Natural killer cell treated with Interleukin-12 subunit alpha and Interleukin-12 subunit beta and Interleukin-15 and Interleukin-18, amount 100 ng/mL, for 72 hours (primary cell): ENCODE measurements at regions not wholly inside any gene's neighbourhood (a gene's known extent, or its start where the extent isn't known, plus 50 kb on each side); places are given as distances from the start of the nearest gene placed in this dataset.
A peak's percentile ranks its signal among the peaks of the same experiment; 100 is the strongest.

Experiments
- ATAC-seq, 2 donors: fragments of 150-1000 bp; cut with Tn5 transposase in 1 of 2; sonication (Bioruptor Pico), chemical (Tn5 transposase) in 1 of 2; 2 replicates each; pipeline ENCODE4 v1.10.0; 2021
- DNase-seq: peaks from one replicate; pipeline ENCODE4 v3.0.0; 2022; ENCODE audit warnings: low spot score
- H3K27ac Mint-ChIP-seq, 2 donors: 1 replicate in 1 of 2; 2 replicates in 1 of 2; pipeline ENCODE4 v1.8.0; 2022; ENCODE audit warnings: mixed read lengths in 2 of 2, mild to moderate bottlenecking in 1 of 2, moderate library complexity in 1 of 2
- H3K27me3 Mint-ChIP-seq, 2 donors: 1 replicate in 1 of 2; 2 replicates in 1 of 2; pipeline ENCODE4 v1.8.0; 2022; ENCODE audit warnings: mixed read lengths in 2 of 2
- H3K36me3 Mint-ChIP-seq: one replicate; pipeline ENCODE4 v1.8.0; 2022; ENCODE audit warnings: mixed read lengths
- H3K4me1 Mint-ChIP-seq, 2 donors: 1 replicate in 1 of 2; 2 replicates in 1 of 2; pipeline ENCODE4 v1.8.0; 2022; ENCODE audit warnings: low read depth in 2 of 2, mixed read lengths in 2 of 2, mild to moderate bottlenecking in 1 of 2
- H3K4me3 Mint-ChIP-seq: one replicate; pipeline ENCODE4 v1.8.0; 2022; ENCODE audit warnings: mixed read lengths
- H3K9me3 Mint-ChIP-seq: 2 replicates; pipeline ENCODE4 v1.8.0; 2022; ENCODE audit warnings: mixed read lengths

- DNase-seq, result no peak
- Mint-ChIP-seq H3K4me1 (no peaks in the 10 kb centered on the region), H3K4me3 (no peak overlapping the region), H3K36me3 (no peaks in the 10 kb centered on the region), H3K27me3 (peaks cover 0 to 2% of the 10 kb centered on the region in 2 donors), H3K9me3 (no peaks in the 10 kb centered on the region), H3K27ac (no peak overlapping the region)
- peak in 1 of 2 donors; percentile 8 for ATAC-seq
These were observed 1464.8 kb downstream of the BRD1 start for GRCh38 chr22:48362721-48363404.

GRCh38 chr22:48361099-48361639 lies 1466.5 kb downstream of the BRD1 start:
- Mint-ChIP-seq H3K9me3 (no peaks in the 10 kb centered on the region), H3K4me1 (no peaks in the 10 kb centered on the region), H3K27me3 (peaks cover 6 to 9% of the 10 kb centered on the region in 2 donors), H3K27ac (no peak overlapping the region), H3K36me3 (no peaks in the 10 kb centered on the region), H3K4me3 (no peak overlapping the region)
- DNase-seq (no peak), ATAC-seq (no peak)

GRCh38 chr22:48359613-48359965 lies 1468.1 kb downstream of the BRD1 start:
- Mint-ChIP-seq H3K4me1 (no peaks in the 10 kb centered on the region), H3K36me3 (no peaks in the 10 kb centered on the region), H3K4me3 (no peak overlapping the region), H3K27ac (no peak overlapping the region), H3K27me3 (peaks cover 8 to 10% of the 10 kb centered on the region in 2 donors), H3K9me3 (no peaks in the 10 kb centered on the region)
- ATAC-seq, result no peak
- DNase-seq, result no peak

- Mint-ChIP-seq H3K4me1 (no peaks in the 10 kb centered on the region), H3K4me3 (no peak overlapping the region), H3K27me3 (peaks cover 10 to 12% of the 10 kb centered on the region in 2 donors), H3K27ac (no peak overlapping the region), H3K9me3 (no peaks in the 10 kb centered on the region), H3K36me3 (no peaks in the 10 kb centered on the region)
- DNase-seq (no peak), ATAC-seq (no peak)
These were observed 1468.6 kb downstream of the BRD1 start for GRCh38 chr22:48358886-48359612.

GRCh38 chr22:48357961-48358360 lies 1469.7 kb downstream of the BRD1 start:
- ATAC-seq, result no peak
- no peak for DNase-seq
- Mint-ChIP-seq H3K36me3 (no peaks in the 10 kb centered on the region), H3K4me3 (no peak overlapping the region), H3K27me3 (peaks cover 14 to 15% of the 10 kb centered on the region in 2 donors), H3K9me3 (no peaks in the 10 kb centered on the region), H3K4me1 (no peaks in the 10 kb centered on the region), H3K27ac (no peak overlapping the region)

GRCh38 chr22:48357196-48357595 lies 1470.5 kb downstream of the BRD1 start:
- no peak overlapping the region for H3K4me3 Mint-ChIP-seq
- peaks cover 14 to 15% of the 10 kb centered on the region in 2 donors for H3K27me3 Mint-ChIP-seq
- H3K4me1 Mint-ChIP-seq, result no peaks in the 10 kb centered on the region
- H3K36me3 Mint-ChIP-seq, result no peaks in the 10 kb centered on the region
- DNase-seq (no peak), ATAC-seq (no peak)
- H3K27ac Mint-ChIP-seq, result no peak overlapping the region
- H3K9me3 Mint-ChIP-seq, result no peaks in the 10 kb centered on the region

- Mint-ChIP-seq H3K27ac (no peak overlapping the region), H3K27me3 (peaks cover 14 to 15% of the 10 kb centered on the region in 2 donors), H3K9me3 (no peaks in the 10 kb centered on the region), H3K4me3 (no peak overlapping the region), H3K4me1 (no peaks in the 10 kb centered on the region), H3K36me3 (no peaks in the 10 kb centered on the region)
- DNase-seq, result no peak
- ATAC-seq, result no peak
These were observed 1470.9 kb downstream of the BRD1 start for GRCh38 chr22:48356731-48357130.

- Mint-ChIP-seq H3K4me1 (no peaks in the 10 kb centered on the region), H3K27ac (no peak overlapping the region)
- no peak for DNase-seq
These were observed 1473.6 kb downstream of the BRD1 start for GRCh38 chr22:48354096-48354495.

GRCh38 chr22:48353116-48353947 lies 1474.3 kb downstream of the BRD1 start:
- peaks cover 15 to 22% of the 10 kb centered on the region in 2 donors for H3K27me3 Mint-ChIP-seq
- DNase-seq, result no peak
- H3K9me3 Mint-ChIP-seq, result no peaks in the 10 kb centered on the region
- H3K36me3 Mint-ChIP-seq, result no peaks in the 10 kb centered on the region
- no peak for ATAC-seq
- H3K4me1 Mint-ChIP-seq, result no peaks in the 10 kb centered on the region
- no peak overlapping the region for H3K4me3 Mint-ChIP-seq
- H3K27ac Mint-ChIP-seq, result no peak overlapping the region

More at GRCh38 chr22:48354096-48354495, 1473.6 kb downstream of the BRD1 start:
- no peaks in the 10 kb centered on the region for H3K36me3 Mint-ChIP-seq
- H3K27me3 Mint-ChIP-seq, result peaks cover 15 to 22% of the 10 kb centered on the region in 2 donors
- H3K9me3 Mint-ChIP-seq, result no peaks in the 10 kb centered on the region
- ATAC-seq, result no peak
- no peak overlapping the region for H3K4me3 Mint-ChIP-seq

- DNase-seq (no peak), ATAC-seq (no peak)
- H3K27ac Mint-ChIP-seq, result no peak overlapping the region
- no peaks in the 10 kb centered on the region for H3K36me3 Mint-ChIP-seq
- H3K4me1 Mint-ChIP-seq, result no peaks in the 10 kb centered on the region
- peaks cover 15 to 22% of the 10 kb centered on the region in 2 donors for H3K27me3 Mint-ChIP-seq
- H3K4me3 Mint-ChIP-seq, result no peak overlapping the region
- H3K9me3 Mint-ChIP-seq, result no peaks in the 10 kb centered on the region
These were observed 1475.4 kb downstream of the BRD1 start for GRCh38 chr22:48352086-48352911.

GRCh38 chr22:48351376-48352085 lies 1476.1 kb downstream of the BRD1 start:
- no peaks in the 10 kb centered on the region for H3K9me3 Mint-ChIP-seq
- H3K4me3 Mint-ChIP-seq, result no peak overlapping the region
- no peak overlapping the region for H3K27ac Mint-ChIP-seq
- DNase-seq, result no peak
- H3K4me1 Mint-ChIP-seq, result no peaks in the 10 kb centered on the region
- ATAC-seq, result peak in 1 of 2 donors; percentile 17
- H3K36me3 Mint-ChIP-seq, result no peaks in the 10 kb centered on the region
- peaks cover 12 to 17% of the 10 kb centered on the region in 2 donors for H3K27me3 Mint-ChIP-seq

GRCh38 chr22:48350456-48350855 lies 1477.2 kb downstream of the BRD1 start:
- ATAC-seq, result no peak
- DNase-seq, result no peak
- peaks cover 7 to 12% of the 10 kb centered on the region in 2 donors for H3K27me3 Mint-ChIP-seq
- H3K36me3 Mint-ChIP-seq, result no peaks in the 10 kb centered on the region
- no peak overlapping the region for H3K27ac Mint-ChIP-seq
- no peak overlapping the region for H3K4me3 Mint-ChIP-seq
- H3K4me1 Mint-ChIP-seq, result no peaks in the 10 kb centered on the region
- H3K9me3 Mint-ChIP-seq, result no peaks in the 10 kb centered on the region
